H1 (cell line): ENCODE measurements at regions not wholly inside any gene's neighbourhood (a gene's known extent, or its start where the extent isn't known, plus 50 kb on each side); places are given as distances from the start of the nearest gene placed in this dataset.

Experiments used
- CHD1 ChIP-seq: IDR thresholded peaks from 2 replicates; pipeline ENCODE4 v1.6.1; 2012; ENCODE audit warnings: low read depth, low read length, improper control_type of control experiment
- CHD7 ChIP-seq: fragments of 300-600 bp; sonication (generic); IDR thresholded peaks from 2 replicates; pipeline ENCODE4 v1.7.1; 2012; ENCODE audit warnings: low read length, moderate library complexity, mild to moderate bottlenecking, inconsistent platforms; ENCODE audit not compliant: insufficient replicate concordance
- EP300 ChIP-seq, 2 experiments: IDR thresholded peaks; 1 replicate in 1 of 2; 2 replicates in 1 of 2; pipeline ENCODE4 v1.6.1; 2011 to 2012; ENCODE audit warnings: low read depth in 2 of 2, low read length in 2 of 2, mild to moderate bottlenecking in 2 of 2, borderline replicate concordance in 1 of 2, inconsistent platforms in 1 of 2, moderate library complexity in 1 of 2
- FOSL1 ChIP-seq: IDR thresholded peaks from 2 replicates; pipeline ENCODE4 v1.6.1; 2011; ENCODE audit warnings: mild to moderate bottlenecking, low read depth, low read length, moderate library complexity; ENCODE audit not compliant: insufficient read depth
- KDM5A ChIP-seq: fragments of 200-600 bp; IDR thresholded peaks from 2 replicates; pipeline ENCODE4 v1.7.1; 2012; ENCODE audit warnings: mild to moderate bottlenecking, low read length, inconsistent platforms, mixed read lengths
- NANOG ChIP-seq: IDR thresholded peaks from 2 replicates; pipeline ENCODE4 v1.6.1; 2011; ENCODE audit warnings: low read length, low read depth, mild to moderate bottlenecking, inconsistent platforms; ENCODE audit not compliant: insufficient read depth, poor library complexity, severe bottlenecking
- RNF2 ChIP-seq: fragments of 200-900, 300-1000 bp; sonication (generic); IDR thresholded peaks from 2 replicates; pipeline ENCODE4 v1.7.1; 2016; ENCODE audit warnings: borderline replicate concordance, low read depth, mild to moderate bottlenecking, antibody characterized with exemption, low read length; ENCODE audit not compliant: poor library complexity, severe bottlenecking; ENCODE audit errors: missing control alignments

GRCh38 chr1:244337839-244338238 lies 113.9 kb downstream of the ADSS2 start (continued):
- TF ChIP-seq CHD7 = no peak
- no peak for TF ChIP-seq CHD1
- no peak for TF ChIP-seq NANOG
- no peak for TF ChIP-seq RNF2
- TF ChIP-seq FOSL1 = no peak
- no peak for TF ChIP-seq KDM5A
- no peak for TF ChIP-seq EP300 (IDR thresholded peaks at IDR 0.05; ENCODE audit: borderline replicate concordance in 1 of 2, low read depth in 2 of 2, low read length in 2 of 2)
- TF ChIP-seq, all 59 proteins: peak for 0
